ENCODE measurements at regions not wholly inside any gene's neighbourhood (a gene's known extent, or its start where the extent isn't known, plus 50 kb on each side); places are given as distances from the start of the nearest gene placed in this dataset.

GRCh38 chr5:1938310-1939000, 55.7 kb upstream of the IRX4 start:
- no peak for DNase-seq (ENCODE audit: extremely low read depth, low read depth)
- no peak for TF ChIP-seq CTCF (IDR thresholded peaks at IDR 0.05; ENCODE audit: low read depth, low read length)

DNA sequence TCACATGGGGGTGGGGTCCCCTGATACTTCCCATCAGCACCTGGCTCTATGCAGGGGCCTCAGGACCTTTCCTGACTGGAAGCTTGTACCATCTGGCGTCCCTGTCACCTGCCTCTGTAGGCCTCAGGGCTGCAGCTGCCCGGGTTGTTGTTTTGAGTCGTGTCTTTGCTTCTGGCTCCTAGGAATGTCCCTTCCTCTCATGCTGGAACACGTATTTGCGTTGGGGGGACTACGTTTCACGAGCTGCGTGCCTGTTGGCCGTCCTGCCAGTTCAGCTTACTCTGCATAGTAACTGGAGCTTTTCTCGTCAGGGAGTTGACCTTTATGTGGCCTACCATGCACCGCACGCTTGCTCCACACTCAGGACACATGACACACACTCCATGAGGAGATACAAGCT, 54.9 kb upstream of the IRX4 start:
- TF ChIP-seq CTCF (IDR thresholded peaks at IDR 0.05; ENCODE audit: low read depth, low read length): no peak
- no peak for DNase-seq (ENCODE audit: extremely low read depth, low read depth)

DNA sequence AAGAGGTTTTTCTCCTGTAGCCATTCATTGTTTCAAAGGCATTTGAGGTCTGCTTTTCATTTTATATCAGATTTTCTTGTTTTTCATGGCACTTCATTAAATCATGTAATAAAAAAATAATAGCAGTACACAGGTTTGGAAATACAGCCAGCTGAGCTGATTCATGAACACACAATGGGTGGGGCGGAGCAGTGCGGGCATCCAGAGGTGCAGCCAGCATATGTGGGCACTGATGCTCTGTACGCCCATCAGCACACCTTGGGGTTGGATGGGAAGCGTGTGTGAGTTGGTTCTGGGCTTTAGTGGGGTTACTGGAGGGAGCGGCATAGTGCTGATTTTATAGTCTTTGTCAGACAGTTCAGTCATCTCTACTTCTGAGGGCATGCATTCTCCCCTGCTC, 54.2 kb upstream of the IRX4 start:
- TF ChIP-seq CTCF (IDR thresholded peaks at IDR 0.05; ENCODE audit: low read depth, low read length): no peak
- DNase-seq (ENCODE audit: extremely low read depth, low read depth): no peak

DNA sequence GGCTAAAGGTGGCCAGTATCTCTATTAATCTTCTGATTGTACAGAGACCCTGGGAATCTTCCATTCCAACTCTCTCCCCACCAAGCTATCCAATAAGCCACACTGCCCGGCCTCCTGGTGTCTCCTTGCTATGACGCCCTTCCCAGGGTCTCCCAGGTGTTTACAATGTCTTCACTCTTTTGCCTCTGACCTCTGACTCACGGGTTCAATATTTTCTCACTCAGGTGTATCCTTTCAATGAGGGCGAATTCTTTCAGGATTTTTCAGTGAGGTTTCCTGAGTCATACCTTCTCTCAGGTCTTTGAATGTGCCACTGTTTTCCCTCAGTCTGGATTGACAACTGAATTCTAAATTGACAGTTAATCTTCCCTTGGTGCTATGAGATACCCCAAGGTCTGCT, 53.7 kb upstream of the IRX4 start:
- no peak for DNase-seq (ENCODE audit: extremely low read depth, low read depth)
- TF ChIP-seq CTCF (IDR thresholded peaks at IDR 0.05; ENCODE audit: low read depth, low read length): no peak

- no peak for DNase-seq (ENCODE audit: extremely low read depth, low read depth)
- TF ChIP-seq CTCF (IDR thresholded peaks at IDR 0.05; ENCODE audit: low read depth, low read length): no peak
These were observed 52.2 kb upstream of the IRX4 start for GRCh38 chr5:1934801-1935429.

DNA sequence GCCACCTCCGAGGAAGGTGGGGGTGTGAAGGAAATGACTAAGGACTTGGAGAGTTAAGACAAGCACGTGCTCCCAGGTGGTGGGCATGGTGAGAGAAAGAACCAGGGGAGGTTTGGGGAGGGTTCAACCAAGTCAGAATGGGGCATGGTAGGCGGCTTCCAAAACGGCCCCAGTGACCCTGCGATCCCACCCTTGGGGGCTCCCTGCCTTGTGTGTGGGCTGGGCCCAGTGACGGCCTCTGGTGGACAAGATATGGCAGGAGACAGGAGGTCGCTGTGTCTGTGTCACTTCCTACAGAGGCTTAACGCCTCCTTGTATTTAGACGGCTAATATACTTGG, 51.3 kb upstream of the IRX4 start:
- no peak for DNase-seq (ENCODE audit: extremely low read depth, low read depth)
- no peak for TF ChIP-seq CTCF (IDR thresholded peaks at IDR 0.05; ENCODE audit: low read depth, low read length)

GRCh38 chr5:1933364-1934055, 50.8 kb upstream of the IRX4 start:
- no peak for TF ChIP-seq CTCF (IDR thresholded peaks at IDR 0.05; ENCODE audit: low read depth, low read length)
- no peak for DNase-seq (ENCODE audit: extremely low read depth, low read depth)

Data from AG09319 (cell line).